ENCODE measurements at regions not wholly inside any gene's neighbourhood (a gene's known extent, or its start where the extent isn't known, plus 50 kb on each side); places are given as distances from the start of the nearest gene placed in this dataset.

GRCh38 chr3:69567710-69568052, 171.6 kb upstream of the MITF start:
- H3K4me3 ChIP-seq: no peak overlapping the region
- no peaks in the 10 kb centered on the region for H3K9me3 ChIP-seq (ENCODE audit: low read depth, low read length)
- no peak for DNase-seq (ENCODE audit: low read depth, low spot score)
- no peak for TF ChIP-seq EZH2 (IDR thresholded peaks at IDR 0.05)
- no peak for TF ChIP-seq POLR2AphosphoS5 (IDR thresholded peaks at IDR 0.05; ENCODE audit: borderline replicate concordance, low read depth, low read length)
- no peak for TF ChIP-seq FOXP2 (optimal IDR thresholded peaks at IDR 0.05; ENCODE audit: control extremely low read depth, extremely low read length, insufficient read depth)
- no peaks in the 10 kb centered on the region for H3K36me3 ChIP-seq (ENCODE audit: insufficient read depth, low read length)
- H3K9ac ChIP-seq (ENCODE audit: insufficient read length): no peak overlapping the region
- no peak overlapping the region for H3K27ac ChIP-seq

GRCh38 chr3:69567023-69567709, 172.1 kb upstream of the MITF start:
- Histone ChIP-seq H3K9ac (ENCODE audit: insufficient read length) (no peak overlapping the region), H3K9me3 (ENCODE audit: low read depth, low read length) (no peaks in the 10 kb centered on the region), H3K36me3 (ENCODE audit: insufficient read depth, low read length) (no peaks in the 10 kb centered on the region), H3K27ac (no peak overlapping the region), H3K4me3 (no peak overlapping the region)
- TF ChIP-seq FOXP2 (optimal IDR thresholded peaks at IDR 0.05; ENCODE audit: control extremely low read depth, extremely low read length, insufficient read depth) (no peak), EZH2 (IDR thresholded peaks at IDR 0.05) (no peak), POLR2AphosphoS5 (IDR thresholded peaks at IDR 0.05; ENCODE audit: borderline replicate concordance, low read depth, low read length) (no peak)
- DNase-seq (ENCODE audit: low read depth, low spot score): no peak

GRCh38 chr3:69566275-69566674, 173.0 kb upstream of the MITF start:
- Histone ChIP-seq H3K4me3 (no peak overlapping the region), H3K27ac (no peak overlapping the region), H3K9me3 (ENCODE audit: low read depth, low read length) (no peaks in the 10 kb centered on the region), H3K36me3 (ENCODE audit: insufficient read depth, low read length) (no peaks in the 10 kb centered on the region), H3K9ac (ENCODE audit: insufficient read length) (no peak overlapping the region)
- TF ChIP-seq FOXP2 (optimal IDR thresholded peaks at IDR 0.05; ENCODE audit: control extremely low read depth, extremely low read length, insufficient read depth): no peak
- TF ChIP-seq EZH2 (IDR thresholded peaks at IDR 0.05): no peak
- no peak for TF ChIP-seq POLR2AphosphoS5 (IDR thresholded peaks at IDR 0.05; ENCODE audit: borderline replicate concordance, low read depth, low read length)
- DNase-seq (ENCODE audit: low read depth, low spot score): no peak

- no peak for TF ChIP-seq POLR2AphosphoS5 (IDR thresholded peaks at IDR 0.05; ENCODE audit: borderline replicate concordance, low read depth, low read length)
- TF ChIP-seq EZH2 (IDR thresholded peaks at IDR 0.05): no peak
- TF ChIP-seq FOXP2 (optimal IDR thresholded peaks at IDR 0.05; ENCODE audit: control extremely low read depth, extremely low read length, insufficient read depth): no peak
- Histone ChIP-seq H3K4me3 (no peak overlapping the region), H3K36me3 (ENCODE audit: insufficient read depth, low read length) (no peaks in the 10 kb centered on the region), H3K9ac (ENCODE audit: insufficient read length) (no peak overlapping the region), H3K27ac (no peak overlapping the region), H3K9me3 (ENCODE audit: low read depth, low read length) (no peaks in the 10 kb centered on the region)
- DNase-seq (ENCODE audit: low read depth, low spot score): no peak
Observed at GRCh38 chr3:69565316-69565715, 173.9 kb upstream of the MITF start.

GRCh38 chr3:69563981-69564380, 175.3 kb upstream of the MITF start:
- H3K9me3 ChIP-seq (ENCODE audit: low read depth, low read length): no peaks in the 10 kb centered on the region
- TF ChIP-seq FOXP2 (optimal IDR thresholded peaks at IDR 0.05; ENCODE audit: control extremely low read depth, extremely low read length, insufficient read depth) (no peak), POLR2AphosphoS5 (IDR thresholded peaks at IDR 0.05; ENCODE audit: borderline replicate concordance, low read depth, low read length) (no peak), EZH2 (IDR thresholded peaks at IDR 0.05) (no peak)
- H3K9ac ChIP-seq (ENCODE audit: insufficient read length): no peak overlapping the region
- no peaks in the 10 kb centered on the region for H3K36me3 ChIP-seq (ENCODE audit: insufficient read depth, low read length)
- no peak overlapping the region for H3K4me3 ChIP-seq
- no peak for DNase-seq (ENCODE audit: low read depth, low spot score)
- no peak overlapping the region for H3K27ac ChIP-seq

GRCh38 chr3:69563151-69563550, 176.1 kb upstream of the MITF start:
- TF ChIP-seq EZH2 (IDR thresholded peaks at IDR 0.05): no peak
- TF ChIP-seq FOXP2 (optimal IDR thresholded peaks at IDR 0.05; ENCODE audit: control extremely low read depth, extremely low read length, insufficient read depth): no peak
- no peak for TF ChIP-seq POLR2AphosphoS5 (IDR thresholded peaks at IDR 0.05; ENCODE audit: borderline replicate concordance, low read depth, low read length)

GRCh38 chr3:69562020-69562419, 176.1 kb upstream of the FRMD4B start:
- no peaks in the 10 kb centered on the region for H3K9me3 ChIP-seq (ENCODE audit: low read depth, low read length)
- no peak overlapping the region for H3K27ac ChIP-seq
- no peak overlapping the region for H3K4me3 ChIP-seq
- DNase-seq (ENCODE audit: low read depth, low spot score): no peak
- TF ChIP-seq POLR2AphosphoS5 (IDR thresholded peaks at IDR 0.05; ENCODE audit: borderline replicate concordance, low read depth, low read length) (no peak), EZH2 (IDR thresholded peaks at IDR 0.05) (no peak)
- no peaks in the 10 kb centered on the region for H3K36me3 ChIP-seq (ENCODE audit: insufficient read depth, low read length)
- H3K9ac ChIP-seq (ENCODE audit: insufficient read length): no peak overlapping the region

More at GRCh38 chr3:69563151-69563550, 176.1 kb upstream of the MITF start:
- no peak overlapping the region for H3K9ac ChIP-seq (ENCODE audit: insufficient read length)
- H3K4me3 ChIP-seq: no peak overlapping the region
- no peaks in the 10 kb centered on the region for H3K9me3 ChIP-seq (ENCODE audit: low read depth, low read length)
- H3K27ac ChIP-seq: no peak overlapping the region
- no peaks in the 10 kb centered on the region for H3K36me3 ChIP-seq (ENCODE audit: insufficient read depth, low read length)
- DNase-seq (ENCODE audit: low read depth, low spot score): no peak

- no peak for TF ChIP-seq FOXP2 (optimal IDR thresholded peaks at IDR 0.05; ENCODE audit: control extremely low read depth, extremely low read length, insufficient read depth)
- no peak for TF ChIP-seq EZH2 (IDR thresholded peaks at IDR 0.05)
- no peak for TF ChIP-seq POLR2AphosphoS5 (IDR thresholded peaks at IDR 0.05; ENCODE audit: borderline replicate concordance, low read depth, low read length)
- Histone ChIP-seq H3K4me3 (no peak overlapping the region), H3K9me3 (ENCODE audit: low read depth, low read length) (no peaks in the 10 kb centered on the region)
Observed at GRCh38 chr3:69560818-69561217, 174.9 kb upstream of the FRMD4B start.

GRCh38 chr3:69560116-69560515, 174.2 kb upstream of the FRMD4B start:
- no peak overlapping the region for H3K4me3 ChIP-seq
- TF ChIP-seq POLR2AphosphoS5 (IDR thresholded peaks at IDR 0.05; ENCODE audit: borderline replicate concordance, low read depth, low read length) (no peak), EZH2 (IDR thresholded peaks at IDR 0.05) (no peak), FOXP2 (optimal IDR thresholded peaks at IDR 0.05; ENCODE audit: control extremely low read depth, extremely low read length, insufficient read depth) (no peak)
- no peak overlapping the region for H3K9ac ChIP-seq (ENCODE audit: insufficient read length)
- H3K9me3 ChIP-seq (ENCODE audit: low read depth, low read length): no peaks in the 10 kb centered on the region
- no peak overlapping the region for H3K27ac ChIP-seq
- H3K36me3 ChIP-seq (ENCODE audit: insufficient read depth, low read length): no peaks in the 10 kb centered on the region
- no peak for DNase-seq (ENCODE audit: low read depth, low spot score)

More at GRCh38 chr3:69560818-69561217, 174.9 kb upstream of the FRMD4B start:
- Histone ChIP-seq H3K9ac (ENCODE audit: insufficient read length) (no peak overlapping the region), H3K27ac (no peak overlapping the region), H3K36me3 (ENCODE audit: insufficient read depth, low read length) (no peaks in the 10 kb centered on the region)
- DNase-seq (ENCODE audit: low read depth, low spot score): no peak

Data from SK-N-MC (cell line).